ENCODE measurements at regions not wholly inside any gene's neighbourhood (a gene's known extent, or its start where the extent isn't known, plus 50 kb on each side); places are given as distances from the start of the nearest gene placed in this dataset.

DNA sequence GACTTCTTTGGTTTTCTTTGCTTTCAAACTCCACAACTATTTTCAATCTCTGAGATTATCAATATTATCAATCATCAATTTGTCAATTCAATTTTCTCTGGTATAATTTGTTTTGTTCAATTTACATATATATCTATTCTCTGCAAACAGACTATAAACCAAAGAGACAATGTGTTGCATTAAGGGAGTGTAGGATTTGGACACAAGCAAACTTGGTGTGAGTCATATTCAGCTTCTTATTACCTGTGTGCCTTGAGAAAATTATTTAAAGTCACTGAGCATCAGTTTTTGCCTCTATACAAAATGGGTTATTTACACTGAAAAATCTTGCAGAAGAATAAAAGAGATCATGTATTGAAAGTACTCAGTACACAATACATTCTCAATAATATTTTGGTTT is 177.8 kb downstream of the NECTIN3 start:
- no peaks in the 10 kb centered on the region for H3K36me3 ChIP-seq (ENCODE audit: insufficient read depth, low read length)
- H3K9me2 ChIP-seq (replicated peaks; ENCODE audit: low read depth, low read length): no peaks in the 10 kb centered on the region
- no peak overlapping the region; the same call in 1 of the 2 replicates for H2AFZ ChIP-seq (ENCODE audit: low read length)
- no peak overlapping the region for H3K9ac ChIP-seq (ENCODE audit: low read depth, low read length, poor library complexity, severe bottlenecking)
- no peaks in the 10 kb centered on the region for H3K79me2 ChIP-seq (ENCODE audit: insufficient read depth, low read length)
- no peak overlapping the region for H3K4me2 ChIP-seq (ENCODE audit: low read depth, low read length, poor library complexity, severe bottlenecking)
- no peaks in the 10 kb centered on the region for H3F3A ChIP-seq (ENCODE audit: low read depth)
- peaks cover 16% of the 10 kb centered on the region for H3K4me1 ChIP-seq (ENCODE audit: insufficient read depth, low read length, poor library complexity, severe bottlenecking)
- H3K4me3 ChIP-seq (ENCODE audit: low read length, poor library complexity, severe bottlenecking): no peak overlapping the region
- H4K20me1 ChIP-seq (ENCODE audit: insufficient read depth, low read length, poor library complexity, severe bottlenecking): no peaks in the 10 kb centered on the region
- TF ChIP-seq EZH2phosphoT487 (IDR thresholded peaks at IDR 0.05; ENCODE audit: borderline replicate concordance): no peak
- TF ChIP-seq, protein P1, sequence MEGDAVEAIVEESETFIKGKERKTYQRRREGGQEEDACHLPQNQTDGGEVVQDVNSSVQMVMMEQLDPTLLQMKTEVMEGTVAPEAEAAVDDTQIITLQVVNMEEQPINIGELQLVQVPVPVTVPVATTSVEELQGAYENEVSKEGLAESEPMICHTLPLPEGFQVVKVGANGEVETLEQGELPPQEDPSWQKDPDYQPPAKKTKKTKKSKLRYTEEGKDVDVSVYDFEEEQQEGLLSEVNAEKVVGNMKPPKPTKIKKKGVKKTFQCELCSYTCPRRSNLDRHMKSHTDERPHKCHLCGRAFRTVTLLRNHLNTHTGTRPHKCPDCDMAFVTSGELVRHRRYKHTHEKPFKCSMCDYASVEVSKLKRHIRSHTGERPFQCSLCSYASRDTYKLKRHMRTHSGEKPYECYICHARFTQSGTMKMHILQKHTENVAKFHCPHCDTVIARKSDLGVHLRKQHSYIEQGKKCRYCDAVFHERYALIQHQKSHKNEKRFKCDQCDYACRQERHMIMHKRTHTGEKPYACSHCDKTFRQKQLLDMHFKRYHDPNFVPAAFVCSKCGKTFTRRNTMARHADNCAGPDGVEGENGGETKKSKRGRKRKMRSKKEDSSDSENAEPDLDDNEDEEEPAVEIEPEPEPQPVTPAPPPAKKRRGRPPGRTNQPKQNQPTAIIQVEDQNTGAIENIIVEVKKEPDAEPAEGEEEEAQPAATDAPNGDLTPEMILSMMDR (conservative IDR thresholded peaks at IDR 0.05; ENCODE audit: low read length): no peak
- H3K9me3 ChIP-seq (ENCODE audit: insufficient read depth, low read depth, low read length): no peaks in the 10 kb centered on the region
- H3K27me3 ChIP-seq (ENCODE audit: insufficient read depth, low read length, poor library complexity, severe bottlenecking): no peaks in the 10 kb centered on the region

DNA sequence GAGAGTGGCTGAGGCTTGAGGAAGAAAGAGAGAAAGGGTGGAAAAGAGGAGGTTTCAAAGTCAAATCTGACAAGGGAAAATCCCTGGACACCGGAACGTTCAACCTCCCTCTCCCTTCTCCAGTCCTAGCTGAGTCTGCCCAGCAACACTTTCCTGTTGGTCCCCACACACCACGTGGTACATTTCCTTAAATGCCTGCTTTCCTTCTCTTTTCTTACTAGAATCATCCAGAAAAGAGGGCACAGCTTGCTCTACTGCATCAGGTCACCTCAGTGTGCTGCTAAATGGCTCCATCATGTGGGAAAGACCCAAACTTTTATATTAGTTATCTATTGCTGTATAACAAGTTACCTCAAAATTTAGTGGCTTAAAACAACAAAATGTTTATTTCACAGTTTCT is 181.2 kb downstream of the NECTIN3 start:
- H3K27me3 ChIP-seq (ENCODE audit: insufficient read depth, low read length, poor library complexity, severe bottlenecking): no peaks in the 10 kb centered on the region
- H2AFZ ChIP-seq (ENCODE audit: low read length): no peak overlapping the region
- H3K9me2 ChIP-seq (replicated peaks; ENCODE audit: low read depth, low read length): no peaks in the 10 kb centered on the region
- H3K79me2 ChIP-seq (ENCODE audit: insufficient read depth, low read length): no peaks in the 10 kb centered on the region
- no peak overlapping the region for H3K4me3 ChIP-seq (ENCODE audit: low read length, poor library complexity, severe bottlenecking)
- H4K20me1 ChIP-seq (ENCODE audit: insufficient read depth, low read length, poor library complexity, severe bottlenecking): no peaks in the 10 kb centered on the region
- no peak for TF ChIP-seq EZH2phosphoT487 (IDR thresholded peaks at IDR 0.05; ENCODE audit: borderline replicate concordance)
- TF ChIP-seq, protein P1 (conservative IDR thresholded peaks at IDR 0.05; ENCODE audit: low read length): peak; percentile 47
- peaks cover 4% of the 10 kb centered on the region for H3K4me1 ChIP-seq (ENCODE audit: insufficient read depth, low read length, poor library complexity, severe bottlenecking)
- H3K9ac ChIP-seq (ENCODE audit: low read depth, low read length, poor library complexity, severe bottlenecking): no peak overlapping the region
- H3K9me3 ChIP-seq (ENCODE audit: insufficient read depth, low read depth, low read length): no peaks in the 10 kb centered on the region
- H3F3A ChIP-seq (ENCODE audit: low read depth): no peaks in the 10 kb centered on the region
- no peaks in the 10 kb centered on the region for H3K36me3 ChIP-seq (ENCODE audit: insufficient read depth, low read length)
- no peak overlapping the region for H3K4me2 ChIP-seq (ENCODE audit: low read depth, low read length, poor library complexity, severe bottlenecking)

DNA sequence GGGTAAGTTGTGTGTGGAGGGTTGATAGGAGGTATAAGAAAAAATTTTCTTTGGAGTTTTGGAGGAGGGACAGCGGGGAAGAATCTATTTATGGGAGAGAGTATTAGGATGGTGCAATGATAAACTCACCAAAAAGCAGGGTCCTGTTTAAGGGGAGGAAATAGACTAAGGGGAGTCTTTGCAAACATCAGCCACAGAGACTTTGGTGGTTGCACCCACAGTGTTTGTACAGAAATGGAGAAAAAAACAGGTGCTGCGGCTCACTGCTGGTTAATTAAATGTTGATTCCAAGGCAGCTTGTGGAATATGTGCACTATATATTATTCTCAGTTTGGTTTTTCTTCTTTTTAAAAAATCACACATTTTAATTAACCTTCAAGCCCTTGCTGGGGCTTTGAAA is 182.1 kb downstream of the NECTIN3 start:
- Histone ChIP-seq H3K9me2 (replicated peaks; ENCODE audit: low read depth, low read length) (no peaks in the 10 kb centered on the region), H3F3A (ENCODE audit: low read depth) (no peaks in the 10 kb centered on the region), H3K36me3 (ENCODE audit: insufficient read depth, low read length) (no peaks in the 10 kb centered on the region), H3K9me3 (ENCODE audit: insufficient read depth, low read depth, low read length) (no peaks in the 10 kb centered on the region), H3K4me3 (ENCODE audit: low read length, poor library complexity, severe bottlenecking) (no peak overlapping the region), H3K4me1 (ENCODE audit: insufficient read depth, low read length, poor library complexity, severe bottlenecking) (no peaks in the 10 kb centered on the region), H3K9ac (ENCODE audit: low read depth, low read length, poor library complexity, severe bottlenecking) (no peak overlapping the region), H3K27me3 (ENCODE audit: insufficient read depth, low read length, poor library complexity, severe bottlenecking) (no peaks in the 10 kb centered on the region), H4K20me1 (ENCODE audit: insufficient read depth, low read length, poor library complexity, severe bottlenecking) (no peaks in the 10 kb centered on the region), H3K79me2 (ENCODE audit: insufficient read depth, low read length) (no peaks in the 10 kb centered on the region), H2AFZ (ENCODE audit: low read length) (no peak overlapping the region), H3K4me2 (ENCODE audit: low read depth, low read length, poor library complexity, severe bottlenecking) (no peak overlapping the region)
- no peak for TF ChIP-seq EZH2phosphoT487 (IDR thresholded peaks at IDR 0.05; ENCODE audit: borderline replicate concordance)
- TF ChIP-seq, protein P1 (conservative IDR thresholded peaks at IDR 0.05; ENCODE audit: low read length): no peak

Measured in Loucy (cell line).